Gastroesophageal sphincter (tissue), 3 donors: ENCODE measurements at regions not wholly inside any gene's neighbourhood (a gene's known extent, or its start where the extent isn't known, plus 50 kb on each side); places are given as distances from the start of the nearest gene placed in this dataset.

Experiments
- POLR2A ChIP-seq, 2 donors: fragments of 450-650 bp; IDR thresholded peaks; one replicate each; pipeline ENCODE4 v1.6.1; 2017; ENCODE audit warnings: antibody characterized with exemption in 2 of 2, mild to moderate bottlenecking in 2 of 2, moderate library complexity in 1 of 2
- TF ChIP-seq, protein P1 (sequence below), 4 experiments: fragments of 200-600 bp in 2 of 4; fragments of 450-650 bp in 2 of 4; sonication (generic) in 1 of 4; IDR thresholded peaks; one replicate each; pipeline ENCODE4 v1.5.1; 2017 to 2019; ENCODE audit warnings: antibody characterized with exemption in 4 of 4, mild to moderate bottlenecking in 2 of 4, moderate library complexity in 2 of 4

DNA sequence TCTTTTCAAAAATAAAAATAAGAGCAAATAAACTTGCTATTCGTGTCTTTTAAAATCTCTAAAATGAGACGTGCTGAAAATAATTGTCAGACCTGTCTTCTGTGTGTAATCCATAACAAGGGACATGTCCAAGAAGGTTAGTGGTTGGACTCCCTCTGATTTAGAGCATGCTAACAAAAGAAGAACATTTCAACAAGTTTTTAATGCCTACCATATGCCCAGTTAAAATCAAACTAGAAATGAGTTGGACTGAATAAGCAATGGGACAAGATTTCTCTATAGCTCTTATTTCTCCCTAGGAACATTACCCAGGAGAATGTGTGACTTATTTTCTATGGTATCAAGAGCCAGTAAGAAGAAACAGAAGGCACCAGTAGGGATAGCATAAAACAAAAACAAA, 689.7 kb upstream of the SOX9 start:
- TF ChIP-seq, protein P1, sequence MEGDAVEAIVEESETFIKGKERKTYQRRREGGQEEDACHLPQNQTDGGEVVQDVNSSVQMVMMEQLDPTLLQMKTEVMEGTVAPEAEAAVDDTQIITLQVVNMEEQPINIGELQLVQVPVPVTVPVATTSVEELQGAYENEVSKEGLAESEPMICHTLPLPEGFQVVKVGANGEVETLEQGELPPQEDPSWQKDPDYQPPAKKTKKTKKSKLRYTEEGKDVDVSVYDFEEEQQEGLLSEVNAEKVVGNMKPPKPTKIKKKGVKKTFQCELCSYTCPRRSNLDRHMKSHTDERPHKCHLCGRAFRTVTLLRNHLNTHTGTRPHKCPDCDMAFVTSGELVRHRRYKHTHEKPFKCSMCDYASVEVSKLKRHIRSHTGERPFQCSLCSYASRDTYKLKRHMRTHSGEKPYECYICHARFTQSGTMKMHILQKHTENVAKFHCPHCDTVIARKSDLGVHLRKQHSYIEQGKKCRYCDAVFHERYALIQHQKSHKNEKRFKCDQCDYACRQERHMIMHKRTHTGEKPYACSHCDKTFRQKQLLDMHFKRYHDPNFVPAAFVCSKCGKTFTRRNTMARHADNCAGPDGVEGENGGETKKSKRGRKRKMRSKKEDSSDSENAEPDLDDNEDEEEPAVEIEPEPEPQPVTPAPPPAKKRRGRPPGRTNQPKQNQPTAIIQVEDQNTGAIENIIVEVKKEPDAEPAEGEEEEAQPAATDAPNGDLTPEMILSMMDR (IDR thresholded peaks at IDR 0.05), result no peak
- TF ChIP-seq POLR2A (IDR thresholded peaks at IDR 0.05), result no peak
